Activated effector memory CD4-positive, alpha-beta T cell treated with anti-CD3 and anti-CD28 coated beads, Interleukin-2, amount 50 U/mL, for 16 hours (primary cell): ENCODE measurements at regions not wholly inside any gene's neighbourhood (a gene's known extent, or its start where the extent isn't known, plus 50 kb on each side); places are given as distances from the start of the nearest gene placed in this dataset.
"Not testable (repeated sequence)": the region's sequence is repeated elsewhere in the genome, so short reads cannot be mapped to it uniquely, and the experiment has no call there.

ENCODE experiments used
- DNase-seq: peaks from one replicate; pipeline ENCODE4 v3.0.0-alpha.2; 2020

GRCh38 chr7:94111009-94111408 lies 106.9 kb upstream of the BET1 start:
- no peak for DNase-seq

- no peak for DNase-seq
Measured at GRCh38 chr7:94115316-94115715, 111.2 kb upstream of the BET1 start.

- no peak for DNase-seq
Measured at GRCh38 chr7:94123136-94123535, 119.0 kb upstream of the BET1 start.

- DNase-seq = no peak
Measured at GRCh38 chr7:94127026-94127425, 122.9 kb upstream of the BET1 start.

GRCh38 chr7:94128072-94128471 lies 123.9 kb upstream of the BET1 start:
- DNase-seq = no peak

- no peak for DNase-seq
Measured at GRCh38 chr7:94129443-94130140, 125.4 kb upstream of the BET1 start.

GRCh38 chr7:94130716-94131115 lies 126.6 kb upstream of the BET1 start:
- no peak for DNase-seq

GRCh38 chr7:94133460-94133859 lies 129.3 kb upstream of the BET1 start:
- DNase-seq = no peak

- no peak for DNase-seq
Measured at GRCh38 chr7:94135180-94135579, 131.0 kb upstream of the BET1 start.

- DNase-seq = no peak
Measured at GRCh38 chr7:94142281-94142680, 138.1 kb upstream of the BET1 start.

- no peak for DNase-seq
Measured at GRCh38 chr7:94145602-94146001, 141.4 kb upstream of the BET1 start.

- DNase-seq = no peak
Measured at GRCh38 chr7:94146408-94146807, 142.3 kb upstream of the BET1 start.

- no peak for DNase-seq
Measured at GRCh38 chr7:94149789-94150545, 145.8 kb upstream of the BET1 start.

GRCh38 chr7:94154182-94154581 lies 150.0 kb upstream of the BET1 start:
- no peak for DNase-seq

- DNase-seq = no peak
Measured at GRCh38 chr7:94154858-94155257, 150.7 kb upstream of the BET1 start.

GRCh38 chr7:94157659-94158306 lies 153.6 kb upstream of the BET1 start:
- DNase-seq = not testable (repeated sequence)

- no peak for DNase-seq
Measured at GRCh38 chr7:94160719-94161435, 156.7 kb upstream of the BET1 start.

GRCh38 chr7:94161476-94161875 lies 157.3 kb upstream of the BET1 start:
- DNase-seq = no peak

GRCh38 chr7:94169682-94170081 lies 165.5 kb upstream of the BET1 start:
- DNase-seq = no peak

- DNase-seq = no peak
Measured at GRCh38 chr7:94170836-94171235, 166.7 kb upstream of the BET1 start.

- no peak for DNase-seq
Measured at GRCh38 chr7:94173436-94173835, 169.3 kb upstream of the BET1 start.

- DNase-seq = no peak
Measured at GRCh38 chr7:94174375-94174774, 170.2 kb upstream of the BET1 start.

- DNase-seq = no peak
Measured at GRCh38 chr7:94174956-94175355, 170.8 kb upstream of the BET1 start.
